GM04504 (cell line): ENCODE measurements at regions not wholly inside any gene's neighbourhood (a gene's known extent, or its start where the extent isn't known, plus 50 kb on each side); places are given as distances from the start of the nearest gene placed in this dataset.
A peak's percentile ranks its signal among the peaks of the same experiment; 100 is the strongest.
"Not testable (repeated sequence)": the region's sequence is repeated elsewhere in the genome, so short reads cannot be mapped to it uniquely, and the experiment has no call there.

ENCODE experiments used
- DNase-seq: peaks from one replicate; pipeline ENCODE4 v3.0.0-alpha.2; 2012; ENCODE audit warnings: low read depth

DNA sequence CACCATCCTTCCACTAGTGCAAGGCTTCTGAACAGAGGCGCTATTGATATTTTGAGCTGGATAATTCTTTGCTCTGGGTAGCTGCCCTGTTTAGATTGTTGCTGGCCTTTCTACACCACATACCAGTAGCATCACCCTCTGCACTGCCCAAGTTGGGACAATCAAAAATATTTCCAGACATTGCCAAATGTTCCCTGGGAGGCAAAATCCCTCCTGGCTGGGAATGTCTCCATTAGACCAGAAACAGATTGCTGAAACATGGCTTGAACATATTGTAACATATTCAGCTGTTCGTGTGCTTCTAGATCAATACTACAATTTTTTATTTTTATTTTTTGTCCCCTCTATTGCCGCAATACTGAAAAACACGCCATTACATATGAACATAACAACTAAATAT is 174.6 kb downstream of the ABCA8 start:
- DNase-seq, result no peak

- DNase-seq, result no peak
Measured at GRCh38 chr17:68778726-68779125, 176.5 kb downstream of the ABCA8 start.

DNA sequence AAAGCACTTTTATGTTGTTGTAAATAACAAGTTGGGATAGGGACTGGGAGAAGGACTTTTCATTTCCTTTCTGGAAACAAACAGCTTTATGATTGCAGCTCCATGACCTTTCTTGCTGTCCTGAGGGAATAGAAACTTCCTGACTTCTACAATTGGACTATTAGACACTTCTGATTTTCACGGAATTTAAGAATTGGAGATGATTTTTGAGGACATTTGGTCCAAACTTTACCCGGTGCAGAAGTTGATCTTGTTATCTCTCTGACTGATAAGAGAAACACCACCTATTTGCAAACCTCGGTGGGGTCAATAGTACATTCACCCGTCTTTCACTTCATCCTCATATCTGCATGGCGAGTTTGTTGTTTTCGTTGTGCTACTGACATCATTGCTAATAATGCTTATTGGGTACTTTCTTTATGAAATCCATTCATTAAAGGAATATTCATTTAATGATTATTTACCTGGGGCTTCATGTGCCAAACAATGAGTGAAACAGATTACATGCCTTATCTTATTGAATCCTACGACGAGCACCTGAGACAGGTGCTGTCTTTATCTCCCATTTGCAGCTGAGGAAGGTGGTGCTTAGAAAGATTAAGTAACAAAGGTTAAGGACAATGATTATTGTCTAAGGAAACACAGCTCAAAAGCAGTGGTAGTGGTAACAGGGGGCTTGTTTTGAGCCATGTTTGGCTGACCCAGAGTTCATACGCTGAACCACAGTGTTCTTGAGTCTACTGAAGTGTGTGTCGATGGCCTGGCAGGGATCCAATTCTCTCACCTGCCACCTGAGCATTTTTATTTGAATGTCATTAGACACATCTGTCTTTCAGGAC is 176.9 kb upstream of the FAM20A start:
- DNase-seq, result no peak

DNA sequence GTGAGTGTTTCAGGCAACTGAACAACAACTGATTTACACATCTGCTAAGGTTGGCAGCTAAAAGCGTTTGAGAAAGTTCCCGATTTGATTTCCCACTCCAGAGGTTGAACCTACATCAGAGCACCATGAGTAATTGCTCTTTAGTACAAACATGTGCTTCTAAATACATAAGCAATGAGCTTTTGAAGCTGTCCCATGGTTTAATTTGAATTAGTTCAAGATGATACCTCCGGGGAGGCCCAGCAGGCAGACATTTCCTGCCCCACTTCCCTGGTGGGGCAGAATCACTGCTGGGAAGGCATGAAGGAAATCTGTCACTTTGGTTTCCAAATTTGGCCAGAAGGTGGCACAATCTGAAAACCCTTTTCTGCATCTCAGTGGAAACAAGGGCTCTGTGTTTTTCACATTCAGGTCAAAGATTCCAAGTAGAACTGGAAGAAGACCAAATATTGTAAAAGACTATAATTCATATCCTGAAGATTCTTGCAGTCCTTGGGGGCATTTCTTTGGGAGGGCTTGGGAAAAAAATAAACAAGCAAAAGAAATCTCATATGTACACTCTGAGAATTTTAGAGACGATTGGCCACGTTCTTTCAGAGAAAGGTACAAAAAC is 176.2 kb upstream of the FAM20A start:
- DNase-seq, result peak; percentile 86

DNA sequence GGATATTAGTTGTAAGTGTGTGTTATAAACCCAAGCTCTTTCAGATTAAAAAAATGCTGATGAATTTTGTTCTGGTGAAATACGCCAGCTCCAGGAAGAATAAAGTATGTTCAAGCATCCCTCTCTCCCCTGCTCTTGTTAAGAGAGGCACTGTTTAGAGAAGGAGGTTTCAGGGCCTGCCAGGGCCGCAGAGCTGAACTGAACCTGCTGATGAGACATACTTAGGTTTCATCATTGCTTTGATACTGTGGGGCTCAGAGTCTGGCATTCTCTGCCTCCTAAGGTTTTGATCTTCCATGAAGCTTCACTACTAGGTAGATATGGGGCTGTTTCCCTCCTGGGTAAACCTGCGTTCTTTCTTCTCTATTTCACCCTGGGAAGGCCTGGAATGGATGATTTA is 175.3 kb upstream of the FAM20A start:
- no peak for DNase-seq

DNA sequence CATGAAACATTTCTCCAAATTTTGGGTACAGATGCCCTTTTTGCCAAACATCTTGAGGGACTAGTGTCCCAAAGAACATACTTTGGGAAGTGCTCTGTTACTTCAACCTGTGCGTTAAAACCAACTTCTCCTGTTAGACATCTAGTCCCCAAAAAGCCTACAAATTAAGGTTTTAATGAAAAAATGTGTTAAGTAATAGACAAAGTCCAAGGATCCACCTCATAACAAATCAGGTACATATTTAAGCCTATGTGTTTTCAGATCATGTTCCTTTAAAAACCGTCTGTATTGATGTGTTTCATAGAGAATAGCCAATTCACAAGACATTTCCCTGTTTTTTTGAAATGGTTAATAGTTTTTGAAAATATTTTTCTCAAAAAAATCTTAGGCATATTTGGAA is 174.8 kb upstream of the FAM20A start:
- no peak for DNase-seq

GRCh38 chr17:68775318-68775717 is 174.2 kb upstream of the FAM20A start:
- no peak for DNase-seq

- DNase-seq, result peak; percentile 58
Measured at GRCh38 chr17:68771867-68772515, 170.8 kb upstream of the FAM20A start.

DNA sequence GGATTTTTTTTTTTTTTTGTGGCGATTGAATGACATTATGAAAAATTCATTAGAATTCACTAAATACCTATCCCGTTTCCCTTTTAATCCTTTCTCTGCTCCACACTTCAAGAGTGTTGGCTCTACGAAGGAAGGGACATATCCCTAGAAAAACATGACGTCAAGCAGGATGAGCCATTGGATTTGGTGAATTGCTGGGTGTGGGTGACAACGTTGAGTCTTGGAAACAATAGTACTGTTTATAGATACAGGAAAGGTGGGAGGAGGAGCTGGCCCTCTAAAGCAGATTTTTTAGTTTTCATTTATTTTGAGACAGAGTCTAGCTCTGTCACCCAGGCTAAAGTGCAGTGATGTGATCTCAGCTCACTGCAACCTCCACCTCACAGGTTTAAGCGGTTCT is 167.6 kb upstream of the FAM20A start:
- no peak for DNase-seq

- no peak for DNase-seq
Measured at GRCh38 chr17:68766640-68767039, 165.5 kb upstream of the FAM20A start.

DNA sequence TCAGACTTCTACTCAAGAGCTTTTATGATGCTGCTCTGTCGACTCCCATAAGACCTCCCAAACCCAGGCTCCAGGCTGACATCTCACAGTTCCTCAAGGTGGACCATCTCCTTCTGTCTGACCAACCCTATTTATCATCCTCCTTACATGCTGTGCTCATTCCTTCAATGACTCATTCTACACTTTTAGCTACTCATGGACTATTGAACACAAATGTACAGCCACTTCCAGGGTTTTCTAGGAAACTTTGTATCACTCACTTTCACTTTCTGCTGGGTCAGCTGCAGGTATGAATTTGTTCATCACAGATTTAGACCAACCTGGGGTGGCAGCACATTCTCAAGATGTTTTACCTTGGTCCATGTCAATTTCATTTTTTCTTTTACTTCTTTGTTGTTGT is 162.4 kb upstream of the FAM20A start:
- DNase-seq, result no peak

- no peak for DNase-seq
Measured at GRCh38 chr17:68762911-68763310, 161.7 kb upstream of the FAM20A start.

DNA sequence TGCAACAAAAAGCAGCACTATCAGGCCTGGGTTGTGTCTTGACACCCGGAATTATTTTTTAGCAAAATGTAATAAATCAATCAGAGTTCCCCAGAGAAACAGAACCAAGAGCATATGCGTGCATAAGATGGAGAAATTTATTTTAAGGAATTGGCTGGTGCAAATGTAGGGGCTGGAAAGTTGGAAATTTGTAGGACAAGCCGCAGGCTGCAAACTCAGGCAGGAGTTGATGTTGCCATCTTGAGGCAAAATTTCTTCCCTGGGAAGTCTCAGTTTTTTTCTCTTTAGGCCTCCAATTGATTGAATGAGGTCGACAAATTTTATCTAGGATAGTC is 158.9 kb upstream of the FAM20A start:
- DNase-seq, result no peak

- DNase-seq, result peak; percentile 89
Measured at GRCh38 chr17:68759343-68760140, 158.4 kb upstream of the FAM20A start.

- DNase-seq, result no peak
Measured at GRCh38 chr17:68759002-68759342, 157.8 kb upstream of the FAM20A start.

DNA sequence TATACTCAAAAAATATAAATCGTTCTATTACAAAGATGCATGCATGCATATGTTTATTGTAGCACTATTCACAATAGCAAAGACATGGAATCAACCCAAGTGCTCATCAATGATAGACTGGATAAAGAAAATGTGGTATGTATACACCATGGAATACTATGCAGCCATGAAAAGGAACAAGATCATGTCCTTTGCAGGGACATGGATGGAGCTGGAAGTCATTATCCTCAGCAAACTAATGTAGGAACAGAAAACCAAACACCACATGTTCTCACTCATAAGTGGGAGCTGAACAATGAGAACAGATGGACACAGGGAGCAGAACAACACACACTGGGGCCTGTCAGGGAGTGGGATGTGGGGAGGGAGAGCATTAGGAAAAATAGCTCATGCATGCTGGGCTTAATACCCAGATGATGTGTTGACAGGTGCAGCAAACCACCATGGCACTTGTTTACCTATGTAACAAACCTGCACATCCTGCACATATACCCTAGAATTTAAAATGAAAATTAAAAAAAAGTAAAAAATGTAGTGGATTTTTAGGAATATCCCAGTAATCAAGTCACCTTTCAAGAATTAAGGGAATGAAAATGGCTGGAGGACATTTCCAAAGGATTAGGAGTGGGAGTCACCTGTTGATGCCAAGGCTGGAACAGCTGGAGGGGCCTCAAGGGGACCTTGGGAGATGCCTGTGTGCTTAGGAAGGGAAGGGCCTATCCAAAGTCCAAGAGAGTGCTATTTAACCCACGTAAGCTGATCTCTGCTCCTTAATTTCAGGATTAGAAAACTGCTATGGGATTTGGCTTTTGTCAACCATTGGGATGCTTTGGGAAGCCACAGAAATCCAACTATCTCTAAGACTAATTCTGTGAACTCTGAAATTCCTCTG is 156.9 kb upstream of the FAM20A start:
- not testable (repeated sequence) for DNase-seq

- no peak for DNase-seq
Measured at GRCh38 chr17:68753985-68754769, 153.0 kb upstream of the FAM20A start.

GRCh38 chr17:68750208-68750562 is 149.0 kb upstream of the FAM20A start:
- no peak for DNase-seq

DNA sequence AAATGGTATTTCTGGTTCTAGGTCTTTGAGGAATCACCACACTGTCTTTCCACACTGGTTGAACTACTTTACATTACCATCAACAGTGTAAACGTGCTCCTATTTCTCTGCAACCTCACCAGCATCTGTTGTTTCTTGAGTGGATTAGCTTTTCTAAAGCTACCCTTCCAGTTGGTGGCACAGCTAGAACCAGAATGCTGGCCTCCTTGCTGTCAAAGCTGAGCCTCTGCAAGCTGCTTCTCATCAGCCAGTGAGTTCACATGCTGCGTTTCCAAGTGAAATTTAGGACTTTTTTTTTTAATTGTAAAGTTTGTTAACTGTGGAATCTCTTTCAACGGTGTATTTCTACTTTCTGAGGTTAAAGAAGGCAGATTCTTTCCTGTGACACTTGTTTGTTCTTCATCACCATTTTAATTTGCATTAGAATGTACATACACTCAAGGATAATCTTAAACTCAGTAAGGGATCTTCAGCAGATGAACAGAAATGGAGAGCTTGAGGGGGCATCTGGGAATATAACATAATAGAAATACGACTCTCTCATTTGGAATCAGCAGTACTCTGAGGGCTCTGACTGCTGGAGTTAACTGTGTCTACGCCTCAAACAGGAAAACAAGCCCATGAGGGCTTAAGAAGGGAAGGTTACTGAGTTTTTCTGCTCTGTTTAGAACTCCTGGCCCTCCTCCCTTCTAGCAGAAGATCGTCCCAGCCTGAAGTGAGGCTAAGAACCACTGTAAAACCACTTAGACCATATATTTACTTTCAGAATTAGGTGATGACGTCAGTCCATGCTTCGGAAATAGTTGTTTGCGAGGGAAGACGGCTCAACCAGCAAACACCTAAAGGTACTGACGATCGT is 148.4 kb upstream of the FAM20A start:
- no peak for DNase-seq

DNA sequence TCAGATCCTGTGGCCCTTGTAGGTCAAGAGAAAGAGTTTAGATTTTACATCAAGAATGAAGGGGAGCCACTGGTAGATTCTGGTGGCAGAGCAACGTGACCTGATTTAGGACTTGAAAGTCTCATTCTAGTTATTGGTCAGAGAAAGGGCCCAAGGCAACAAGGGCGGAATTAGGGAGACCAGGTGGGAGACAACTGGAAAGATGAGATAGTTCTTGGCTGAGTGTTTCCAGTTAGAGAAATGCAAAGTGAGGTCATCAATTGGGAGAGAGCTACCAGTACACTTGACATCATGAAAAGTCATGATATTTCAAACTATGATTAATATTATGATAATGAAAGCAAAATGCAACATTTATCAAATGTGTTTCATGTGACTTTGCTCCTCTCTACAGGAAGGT is 147.2 kb upstream of the FAM20A start:
- DNase-seq, result no peak
